Transverse colon (tissue), 4 donors: ENCODE measurements at regions not wholly inside any gene's neighbourhood (a gene's known extent, or its start where the extent isn't known, plus 50 kb on each side); places are given as distances from the start of the nearest gene placed in this dataset.
"Not testable (repeated sequence)": the region's sequence is repeated elsewhere in the genome, so short reads cannot be mapped to it uniquely, and the experiment has no call there.

Experiments
- DNase-seq: peaks from one replicate; pipeline ENCODE4 v3.0.0-alpha.2; 2019
- H3K27ac ChIP-seq, 4 donors: fragments of 200-600 bp; sonication (generic); 2 replicates each; pipeline ENCODE4 v1.5.1; 2016 to 2018; ENCODE audit warnings: inconsistent platforms in 4 of 4
- H3K27me3 ChIP-seq: fragments of 200-600 bp; sonication (generic); 2 replicates; pipeline ENCODE4 v1.5.1; 2017; ENCODE audit warnings: inconsistent platforms
- H3K36me3 ChIP-seq, 4 donors: fragments of 200-600 bp; sonication (generic); 2 replicates each; pipeline ENCODE4 v1.5.1; 2017 to 2019; ENCODE audit warnings: inconsistent platforms in 4 of 4
- H3K4me1 ChIP-seq, 4 donors: fragments of 200-600 bp; sonication (generic); 2 replicates each; pipeline ENCODE4 v1.5.1; 2017 to 2020; ENCODE audit warnings: inconsistent platforms in 4 of 4
- H3K4me3 ChIP-seq, 4 donors: fragments of 200-600 bp; sonication (generic); 1 replicate in 1 of 4; 2 replicates in 3 of 4; pipeline versions ENCODE4 v1.5.1 to v1.6.1; 2017 to 2019; ENCODE audit warnings: inconsistent platforms in 4 of 4
- H3K9me3 ChIP-seq, 2 donors: fragments of 200-600 bp; sonication (generic); 2 replicates each; pipeline ENCODE4 v1.5.1; 2017 to 2019; ENCODE audit warnings: inconsistent platforms in 2 of 2
- CTCF ChIP-seq, 5 experiments: fragments of 200-600 bp in 3 of 5; fragments of 450-650 bp in 2 of 5; sonication (generic) in 3 of 5; IDR thresholded peaks; 1 replicate in 2 of 5; 2 replicates in 3 of 5; pipeline ENCODE4 v1.5.1; 2016 to 2017; ENCODE audit warnings: antibody characterized with exemption in 5 of 5, inconsistent platforms in 3 of 5, mild to moderate bottlenecking in 2 of 5, moderate library complexity in 1 of 5
- EP300 ChIP-seq: sonication (generic); formaldehyde crosslinking; IDR thresholded peaks from one replicate; pipeline ENCODE4 v1.6.1; 2017; ENCODE audit warnings: antibody characterized with exemption, low read depth
- POLR2A ChIP-seq: fragments of 450-650 bp; IDR thresholded peaks from one replicate; pipeline ENCODE4 v1.6.1; 2016; ENCODE audit warnings: antibody characterized with exemption, mild to moderate bottlenecking, moderate library complexity
- POLR2AphosphoS5 ChIP-seq, 3 donors: sonication (generic); formaldehyde crosslinking; IDR thresholded peaks; one replicate each; pipeline ENCODE4 v1.6.1; 2016; ENCODE audit warnings: antibody characterized with exemption in 3 of 3
- WGBS, 2 donors: methylation state at CpG; one replicate each; pipeline ENCODE4 v1.1.5; 2018; ENCODE audit warnings: low coverage in 1 of 2; 5-methylcytosine and 5-hydroxymethylcytosine counted together
- in situ Hi-C, 4 donors: fragments of 200-750 bp; cut with MboI; loops; one replicate each; pipeline versions ENCODE4 v1.15.0 to v1.15.1; 2017; ENCODE audit warnings: low sequenced_read_pairs in 3 of 4, low pct_ligation_motif_present in 1 of 4, low pct_unique_long_range_greater_than_20kb in 1 of 4
- intact Hi-C: fragments of 100-400 bp; cut with DNase I; formaldehyde crosslinking; loops from one replicate; pipeline ENCODE4 v1.15.1; 2023; ENCODE audit warnings: low total_unique reads

- no peaks in the 10 kb centered on the region for H3K27me3 ChIP-seq
- WGBS, 2 donors: 84 to 93% methylated on average over 1 of the region's 1 CpG
- DNase-seq: no peak
- H3K4me1 ChIP-seq: no peaks in the 10 kb centered on the region
- no peaks in the 10 kb centered on the region for H3K36me3 ChIP-seq
- intact Hi-C loops: no loop called here
- no peak overlapping the region for H3K27ac ChIP-seq
- in situ Hi-C loops: no loop called here
- H3K9me3 ChIP-seq: no peaks in the 10 kb centered on the region
- no peak overlapping the region for H3K4me3 ChIP-seq
- TF ChIP-seq POLR2A (no peak), EP300 (no peak), CTCF (IDR thresholded peaks at IDR 0.05) (no peak), POLR2AphosphoS5 (IDR thresholded peaks at IDR 0.05) (no peak)
Observed at GRCh38 chr9:13915131-13915530, 398.8 kb downstream of the NFIB start.

GRCh38 chr9:13911473-13911872 lies 402.5 kb downstream of the NFIB start:
- Histone ChIP-seq H3K4me3 (no peak overlapping the region), H3K9me3 (peaks cover 0 to 2% of the 10 kb centered on the region in 2 donors), H3K27ac (no peak overlapping the region), H3K27me3 (no peaks in the 10 kb centered on the region), H3K4me1 (no peaks in the 10 kb centered on the region), H3K36me3 (no peaks in the 10 kb centered on the region)
- WGBS, 2 donors: 60% methylated on average over 1 to 2 of the region's 2 CpGs
- no peak for DNase-seq
- in situ Hi-C loops (no loop called here), intact Hi-C loops (no loop called here)
- TF ChIP-seq CTCF (IDR thresholded peaks at IDR 0.05) (no peak), EP300 (no peak), POLR2A (no peak)

- H3K36me3 ChIP-seq, intact Hi-C loops, H3K9me3 ChIP-seq, DNase-seq, in situ Hi-C loops, H3K4me1 ChIP-seq, H3K27ac ChIP-seq, H3K4me3 ChIP-seq, H3K27me3 ChIP-seq: not testable (repeated sequence)
- WGBS, 2 donors: 93 to 97% methylated on average over 3 of the region's 3 CpGs
Observed at GRCh38 chr9:13907842-13908241, 406.1 kb downstream of the NFIB start.

GRCh38 chr9:13904746-13905145 lies 409.2 kb downstream of the NFIB start:
- H3K4me1 ChIP-seq: no peaks in the 10 kb centered on the region
- H3K36me3 ChIP-seq: no peaks in the 10 kb centered on the region
- DNase-seq: no peak
- in situ Hi-C loops: no loop called here
- H3K27me3 ChIP-seq: no peaks in the 10 kb centered on the region
- H3K9me3 ChIP-seq: peaks cover 0 to 2% of the 10 kb centered on the region in 2 donors
- no peak overlapping the region for H3K4me3 ChIP-seq
- H3K27ac ChIP-seq: no peak overlapping the region
- intact Hi-C loops: no loop called here
- no peak for TF ChIP-seq POLR2AphosphoS5 (IDR thresholded peaks at IDR 0.05)
- TF ChIP-seq CTCF (IDR thresholded peaks at IDR 0.05): no peak
- TF ChIP-seq EP300: no peak
- TF ChIP-seq POLR2A: no peak

GRCh38 chr9:13904311-13904710 lies 409.6 kb downstream of the NFIB start:
- TF ChIP-seq POLR2AphosphoS5 (IDR thresholded peaks at IDR 0.05): no peak
- no peak for TF ChIP-seq CTCF (IDR thresholded peaks at IDR 0.05)
- TF ChIP-seq POLR2A: no peak
- TF ChIP-seq EP300: no peak
- in situ Hi-C loops: no loop called here

More at GRCh38 chr9:13904311-13904710, 409.6 kb downstream of the NFIB start:
- peaks cover 0 to 2% of the 10 kb centered on the region in 2 donors for H3K9me3 ChIP-seq
- DNase-seq: no peak
- no peak overlapping the region for H3K4me3 ChIP-seq
- intact Hi-C loops: no loop called here
- H3K27me3 ChIP-seq: no peaks in the 10 kb centered on the region
- no peak overlapping the region for H3K27ac ChIP-seq
- WGBS, 2 donors: 62 to 77% methylated on average over 4 of the region's 4 CpGs
- H3K36me3 ChIP-seq: no peaks in the 10 kb centered on the region
- no peaks in the 10 kb centered on the region for H3K4me1 ChIP-seq
